Adrenal gland (tissue), 9 donors: ENCODE measurements at regions not wholly inside any gene's neighbourhood (a gene's known extent, or its start where the extent isn't known, plus 50 kb on each side); places are given as distances from the start of the nearest gene placed in this dataset.
"Not testable (repeated sequence)": the region's sequence is repeated elsewhere in the genome, so short reads cannot be mapped to it uniquely, and the experiment has no call there.

Source experiments
- DNase-seq, 7 donors: peaks; one replicate each; pipeline ENCODE4 v3.0.0-alpha.2; 2019 to 2020
- H3K27ac ChIP-seq, 5 donors: fragments of 200-600 bp; sonication (generic) in 4 of 5; 1 replicate in 3 of 5; 2 replicates in 2 of 5; pipeline versions ENCODE4 v1.5.1 to v1.8.0; 2016 to 2020; ENCODE audit warnings: mild to moderate bottlenecking in 1 of 5
- H3K27me3 ChIP-seq: fragments of 200-600 bp; 2 replicates; pipeline ENCODE4 v1.8.0; 2021
- H3K36me3 ChIP-seq, 2 donors: fragments of 200-600 bp; replicated peaks in 1 of 2; 1 replicate in 1 of 2; 2 replicates in 1 of 2; pipeline versions ENCODE4 v1.5.1 to v1.8.0; 2018 to 2022
- H3K4me1 ChIP-seq, 2 donors: fragments of 200-600 bp; replicated peaks in 1 of 2; 1 replicate in 1 of 2; 2 replicates in 1 of 2; pipeline versions ENCODE4 v1.5.1 to v1.8.0; 2018 to 2021
- H3K4me3 ChIP-seq, 4 donors: fragments of 200-600 bp; sonication (generic) in 3 of 4; one replicate each; pipeline ENCODE4 v1.5.1; 2016 to 2018
- H3K9me3 ChIP-seq, 3 donors: fragments of 200-600 bp; sonication (generic) in 1 of 3; replicated peaks in 1 of 3; 1 replicate in 2 of 3; 2 replicates in 1 of 3; pipeline versions ENCODE4 v1.5.1 to v1.8.0; 2016 to 2021
- CTCF ChIP-seq, 6 experiments: fragments of 450-650 bp in 4 of 6; fragments of 200-600 bp in 2 of 6; sonication (generic) in 1 of 6; IDR thresholded peaks; 1 replicate in 5 of 6; 2 replicates in 1 of 6; pipeline versions ENCODE4 v1.5.1 to v1.8.0; 2016 to 2021; ENCODE audit warnings: antibody characterized with exemption in 6 of 6, mild to moderate bottlenecking in 2 of 6, moderate library complexity in 1 of 6
- POLR2A ChIP-seq, 2 donors: fragments of 450-650 bp; IDR thresholded peaks; one replicate each; pipeline ENCODE4 v1.6.1; 2017; ENCODE audit warnings: antibody characterized with exemption in 2 of 2, mild to moderate bottlenecking in 2 of 2, moderate library complexity in 1 of 2
- WGBS, 4 donors: extraction: QIAGEN DNeasy Blood & Tissue Kit in 2 of 4; methylation state at CpG; one replicate each; pipeline versions ENCODE4 v1.1.5 to v1.1.7; 2013 to 2017; 5-methylcytosine and 5-hydroxymethylcytosine counted together
- intact Hi-C, 2 donors: fragments of 100-400 bp; cut with DNase I; formaldehyde crosslinking; loops; one replicate each; pipeline versions ENCODE4 v1.14.1 to v1.15.0; 2022 to 2023
- donor health status: healthy with polysubstance abuse.
- donor health status: Bipolar disorder and iron deficiency.
- donor health status: DM: yes; HTN: yes; CAD: no.
- donor health status: DM: no; HTN: no; CAD: no.
- donor health status: DM: no; HTN: no; CAD: no.

DNA sequence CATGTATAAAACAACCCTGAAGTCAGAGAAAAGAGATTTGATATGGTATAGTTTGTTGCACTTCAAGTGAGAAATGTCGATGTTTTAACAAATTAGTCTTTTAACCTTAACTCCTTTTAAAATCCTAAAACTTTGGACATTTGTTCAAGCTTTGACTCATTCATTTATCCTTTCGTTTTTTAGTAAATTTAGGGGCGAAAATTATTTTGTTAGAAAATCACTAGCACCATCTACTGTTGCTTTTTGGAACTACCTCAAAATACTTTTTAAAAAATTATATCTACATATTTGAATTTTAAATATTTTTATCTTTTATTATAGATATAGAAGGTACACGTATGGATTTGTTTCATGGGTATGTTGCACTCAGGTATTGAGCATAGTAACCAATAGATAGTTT lies 165.1 kb upstream of the POF1B start:
- no peak for DNase-seq
- Histone ChIP-seq H3K4me3 (peak overlapping the region in 1 of 4 donors; percentile 25), H3K36me3 (no peaks in the 10 kb centered on the region), H3K4me1 (no peaks in the 10 kb centered on the region), H3K9me3 (no peaks in the 10 kb centered on the region), H3K27me3 (no peaks in the 10 kb centered on the region), H3K27ac (no peak overlapping the region)
- WGBS, 4 donors, result 4 to 6% (median 6%) methylated on average over 4 of the region's 4 CpGs
- intact Hi-C loops, result loop anchor here (5.0 to 10.0 kb wide), 2 partner anchors 430 to 432 kb away; no protein-coding TSS in a partner anchor
- no peak for TF ChIP-seq POLR2A (IDR thresholded peaks at IDR 0.05)
- TF ChIP-seq CTCF (IDR thresholded peaks at IDR 0.05), result peak; percentile 15 to 64 (median 36)

DNA sequence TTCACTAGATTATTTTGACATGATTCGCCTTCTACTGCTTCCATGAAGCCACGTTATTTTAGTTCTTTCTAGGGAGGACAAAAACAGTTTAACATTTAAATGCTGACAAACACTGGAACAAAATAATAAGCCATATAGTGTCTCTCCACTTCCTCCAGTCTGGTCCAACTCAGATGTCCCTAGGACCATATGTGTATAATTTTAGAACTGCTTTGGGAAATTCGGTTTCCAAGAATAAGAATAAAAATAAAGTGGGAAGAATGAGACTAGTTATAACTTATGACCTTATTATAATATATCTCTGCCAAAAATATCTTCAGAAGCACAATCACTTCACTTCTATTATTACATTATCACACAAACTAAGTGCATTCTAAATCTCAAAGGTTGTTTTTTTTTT lies 164.4 kb upstream of the POF1B start:
- DNase-seq, result no peak
- TF ChIP-seq POLR2A (IDR thresholded peaks at IDR 0.05) (no peak), CTCF (IDR thresholded peaks at IDR 0.05) (no peak)
- Histone ChIP-seq H3K27me3 (no peaks in the 10 kb centered on the region), H3K27ac (no peak overlapping the region), H3K9me3 (no peaks in the 10 kb centered on the region), H3K36me3 (no peaks in the 10 kb centered on the region), H3K4me1 (no peaks in the 10 kb centered on the region), H3K4me3 (no peak overlapping the region)
- 49 to 67% (median 65%) methylated on average over 3 of the region's 3 CpGs for WGBS, 4 donors
- intact Hi-C loops, result loop anchor here (5.0 to 10.0 kb wide), 2 partner anchors 429 to 432 kb away; no protein-coding TSS in a partner anchor

DNA sequence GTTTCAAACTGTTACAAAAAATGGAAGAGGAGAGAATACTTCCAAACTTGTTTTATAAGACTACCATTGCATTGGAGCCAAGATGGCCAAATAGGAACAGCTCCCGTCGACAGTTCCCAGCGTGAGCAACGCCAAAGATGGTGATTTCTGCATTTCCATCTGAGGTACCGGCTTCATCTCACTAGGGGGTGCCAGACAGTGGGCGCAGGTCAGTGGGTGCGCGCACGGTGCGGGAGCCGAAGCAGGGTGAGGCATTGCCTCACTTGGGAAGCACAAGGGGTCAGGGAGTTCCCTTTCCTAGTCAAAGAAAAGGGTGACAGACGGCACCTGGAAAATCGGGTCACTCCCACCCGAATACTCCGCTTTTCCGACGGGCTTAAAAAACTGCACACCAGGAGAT lies 149.7 kb upstream of the POF1B start:
- H3K4me3 ChIP-seq, H3K9me3 ChIP-seq, H3K27ac ChIP-seq, H3K36me3 ChIP-seq, H3K4me1 ChIP-seq, DNase-seq, intact Hi-C loops: not testable (repeated sequence)
- 82 to 95% (median 91%) methylated on average over 11 to 17 of the region's 17 CpGs for WGBS, 4 donors
- peaks cover 26% of the 10 kb centered on the region for H3K27me3 ChIP-seq

DNA sequence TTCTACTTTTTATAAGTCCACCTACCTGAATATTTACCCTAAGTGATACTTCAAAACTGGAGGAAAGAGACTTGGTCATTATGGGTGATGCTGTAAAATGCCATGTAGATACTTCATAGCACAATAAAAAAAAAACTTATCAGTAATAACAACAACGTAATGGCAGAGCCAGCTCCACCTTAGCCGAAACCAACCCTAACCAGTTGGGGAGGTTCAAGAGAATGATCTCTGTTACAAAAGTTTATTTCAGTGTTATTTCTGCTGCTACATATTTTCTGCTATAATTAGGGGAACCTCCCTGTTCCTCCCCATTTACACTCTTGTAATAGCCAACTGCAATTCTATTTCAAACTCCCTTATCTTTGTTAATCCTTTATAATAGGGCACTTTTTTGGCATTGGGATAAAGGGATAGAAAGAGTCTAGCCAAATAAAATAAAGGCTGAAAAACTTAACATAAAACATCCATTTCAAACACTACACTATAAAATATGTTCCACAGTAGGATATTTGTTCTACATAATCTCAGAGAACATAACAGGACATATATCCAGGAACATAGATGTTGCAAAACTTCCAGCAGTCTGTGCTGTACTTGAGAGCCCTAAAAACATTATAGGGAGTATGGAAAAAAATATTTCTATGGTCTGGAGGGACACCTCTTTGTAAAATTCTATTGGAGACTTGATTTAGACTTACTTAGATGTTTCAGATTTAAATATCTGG lies 138.7 kb upstream of the POF1B start:
- TF ChIP-seq POLR2A (IDR thresholded peaks at IDR 0.05), result no peak
- 63 to 71% (median 63%) methylated on average over 2 of the region's 2 CpGs for WGBS, 4 donors
- no peaks in the 10 kb centered on the region for H3K4me1 ChIP-seq

DNA sequence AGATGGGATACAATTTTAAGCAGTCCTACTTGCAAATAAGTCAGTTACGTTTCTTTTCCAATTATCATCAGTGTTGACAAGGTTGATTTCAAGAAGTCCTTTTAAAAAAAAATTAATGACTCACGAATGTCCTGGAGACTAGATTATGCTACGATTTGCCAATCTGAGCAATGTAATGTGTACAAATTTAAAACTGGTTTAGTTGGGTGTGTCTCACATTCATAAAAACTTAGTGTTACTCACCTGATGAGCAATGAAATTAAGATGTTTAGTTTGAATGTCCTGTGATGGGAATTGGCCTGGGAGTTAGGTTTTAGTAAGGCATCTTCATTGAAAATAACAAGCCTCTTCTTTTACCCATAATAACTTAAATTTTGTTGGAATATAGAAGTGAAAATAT lies 136.7 kb upstream of the POF1B start:
- TF ChIP-seq POLR2A (IDR thresholded peaks at IDR 0.05) (no peak), CTCF (IDR thresholded peaks at IDR 0.05) (no peak)
- intact Hi-C loops, result no loop called here
- H3K9me3 ChIP-seq, result no peaks in the 10 kb centered on the region
- no peaks in the 10 kb centered on the region for H3K27me3 ChIP-seq
- H3K4me1 ChIP-seq, result no peaks in the 10 kb centered on the region
- H3K27ac ChIP-seq, result no peak overlapping the region
- no peak for DNase-seq
- H3K4me3 ChIP-seq, result no peak overlapping the region
- WGBS, 4 donors, result 43 to 69% (median 50%) methylated on average over 3 of the region's 3 CpGs
- no peaks in the 10 kb centered on the region for H3K36me3 ChIP-seq

More for the DNA sequence above, 138.7 kb upstream of the POF1B start:
- H3K27me3 ChIP-seq, result no peaks in the 10 kb centered on the region
- intact Hi-C loops, result no loop called here
- H3K9me3 ChIP-seq, result no peaks in the 10 kb centered on the region
- H3K27ac ChIP-seq, result no peak overlapping the region
- H3K4me3 ChIP-seq, result no peak overlapping the region
- no peak for DNase-seq
- H3K36me3 ChIP-seq, result no peaks in the 10 kb centered on the region
